Chondrocyte (in vitro differentiated cells): ENCODE measurements at regions not wholly inside any gene's neighbourhood (a gene's known extent, or its start where the extent isn't known, plus 50 kb on each side); places are given as distances from the start of the nearest gene placed in this dataset.

Experiments
- DNase-seq: peaks from one replicate; pipeline ENCODE4 v3.0.0; 2021; ENCODE audit warnings: mixed read lengths, low spot score
- H3K27ac Mint-ChIP-seq: one replicate; pipeline ENCODE4 v1.8.0; 2021; ENCODE audit warnings: mild to moderate bottlenecking, moderate library complexity, mixed read lengths; ENCODE audit not compliant: unreplicated experiment
- H3K27me3 Mint-ChIP-seq: 2 replicates; pipeline ENCODE4 v1.8.0; 2021; ENCODE audit warnings: low read depth, mixed read lengths
- H3K36me3 Mint-ChIP-seq: 2 replicates; pipeline ENCODE4 v1.8.0; 2021; ENCODE audit warnings: low read depth, mixed read lengths
- H3K4me1 Mint-ChIP-seq: 2 replicates; pipeline ENCODE4 v1.8.0; 2021; ENCODE audit warnings: low read depth, mild to moderate bottlenecking, mixed read lengths
- H3K4me3 Mint-ChIP-seq: one replicate; pipeline ENCODE4 v1.8.0; 2021; ENCODE audit warnings: mild to moderate bottlenecking, moderate library complexity, mixed read lengths; ENCODE audit not compliant: unreplicated experiment
- H3K9me3 Mint-ChIP-seq: 2 replicates; pipeline ENCODE4 v1.8.0; 2021; ENCODE audit warnings: low read depth, mixed read lengths
- TF ChIP-seq, protein P1 (sequence below): fragments of 200-600 bp; sonication (generic); IDR thresholded peaks from 2 replicates; pipeline ENCODE4 v1.5.0; 2021; ENCODE audit warnings: antibody characterized with exemption, mild to moderate bottlenecking, moderate library complexity

DNA sequence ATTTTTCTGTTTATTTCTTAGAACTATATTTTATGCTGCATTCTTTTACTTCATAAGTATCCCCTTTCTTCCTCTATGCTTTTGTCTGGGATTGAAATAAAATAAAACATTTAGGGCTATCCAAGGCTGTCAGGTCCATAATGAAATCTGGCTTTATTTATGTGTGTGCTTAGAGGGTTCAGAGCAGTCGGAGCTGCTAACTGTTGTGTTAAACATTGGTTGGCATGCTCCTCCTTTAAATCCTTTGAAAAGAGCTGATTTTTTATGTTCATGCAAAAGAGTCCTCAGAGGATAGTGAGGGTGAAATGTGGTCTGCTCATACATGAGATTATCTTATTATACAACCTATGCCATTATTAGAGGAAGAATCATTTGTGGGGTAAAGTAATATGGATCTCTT is 322.3 kb upstream of the E2F7 start:
- H3K9me3 Mint-ChIP-seq: no peaks in the 10 kb centered on the region
- H3K4me1 Mint-ChIP-seq: no peaks in the 10 kb centered on the region

DNA sequence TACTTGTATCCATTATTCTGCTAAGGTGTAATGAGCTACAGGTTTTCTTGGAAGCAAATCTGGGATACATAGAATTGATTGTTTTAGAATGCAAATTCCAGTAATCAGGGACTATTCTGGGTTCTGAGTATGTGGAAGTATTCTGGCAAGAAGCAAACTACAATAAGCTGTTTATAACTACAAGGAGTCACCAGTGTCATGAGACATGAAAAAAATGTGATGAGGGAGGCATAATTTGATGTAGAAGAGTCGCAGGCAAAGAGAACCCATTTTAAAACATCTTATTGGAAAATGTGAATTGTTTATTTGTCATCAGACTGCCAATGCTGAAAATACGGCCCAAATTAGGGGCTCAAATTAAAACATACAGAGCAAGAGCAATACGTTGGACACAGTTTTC is 321.8 kb upstream of the E2F7 start:
- H3K27me3 Mint-ChIP-seq: peaks cover 14% of the 10 kb centered on the region
- H3K27ac Mint-ChIP-seq: no peak overlapping the region
- no peaks in the 10 kb centered on the region for H3K4me1 Mint-ChIP-seq

More for the DNA sequence above, 322.3 kb upstream of the E2F7 start:
- Mint-ChIP-seq H3K27ac (no peak overlapping the region), H3K36me3 (no peaks in the 10 kb centered on the region), H3K27me3 (peaks cover 13% of the 10 kb centered on the region), H3K4me3 (no peak overlapping the region)
- TF ChIP-seq, protein P1, sequence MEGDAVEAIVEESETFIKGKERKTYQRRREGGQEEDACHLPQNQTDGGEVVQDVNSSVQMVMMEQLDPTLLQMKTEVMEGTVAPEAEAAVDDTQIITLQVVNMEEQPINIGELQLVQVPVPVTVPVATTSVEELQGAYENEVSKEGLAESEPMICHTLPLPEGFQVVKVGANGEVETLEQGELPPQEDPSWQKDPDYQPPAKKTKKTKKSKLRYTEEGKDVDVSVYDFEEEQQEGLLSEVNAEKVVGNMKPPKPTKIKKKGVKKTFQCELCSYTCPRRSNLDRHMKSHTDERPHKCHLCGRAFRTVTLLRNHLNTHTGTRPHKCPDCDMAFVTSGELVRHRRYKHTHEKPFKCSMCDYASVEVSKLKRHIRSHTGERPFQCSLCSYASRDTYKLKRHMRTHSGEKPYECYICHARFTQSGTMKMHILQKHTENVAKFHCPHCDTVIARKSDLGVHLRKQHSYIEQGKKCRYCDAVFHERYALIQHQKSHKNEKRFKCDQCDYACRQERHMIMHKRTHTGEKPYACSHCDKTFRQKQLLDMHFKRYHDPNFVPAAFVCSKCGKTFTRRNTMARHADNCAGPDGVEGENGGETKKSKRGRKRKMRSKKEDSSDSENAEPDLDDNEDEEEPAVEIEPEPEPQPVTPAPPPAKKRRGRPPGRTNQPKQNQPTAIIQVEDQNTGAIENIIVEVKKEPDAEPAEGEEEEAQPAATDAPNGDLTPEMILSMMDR: no peak
- no peak for DNase-seq

DNA sequence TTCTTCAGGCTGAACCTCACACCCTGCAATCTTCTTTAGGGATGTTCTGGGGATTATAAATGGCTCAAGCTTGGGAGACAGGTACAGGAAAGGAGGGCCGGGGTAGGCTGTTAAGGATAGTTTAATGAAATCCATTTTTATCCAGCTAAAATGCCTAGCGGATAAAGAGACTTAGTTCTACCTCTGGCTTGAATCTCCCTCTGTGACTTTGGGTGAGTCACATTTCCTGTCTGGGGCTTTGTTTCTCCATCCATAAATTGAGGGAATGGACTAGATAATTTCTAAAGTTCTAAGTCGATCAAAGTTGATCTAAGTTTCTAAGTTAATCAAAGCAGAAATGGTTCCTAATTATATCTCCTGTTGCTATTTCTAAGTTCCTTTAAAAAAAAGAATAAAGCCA is 319.6 kb upstream of the E2F7 start:
- Mint-ChIP-seq H3K9me3 (no peaks in the 10 kb centered on the region), H3K4me3 (no peak overlapping the region), H3K36me3 (no peaks in the 10 kb centered on the region), H3K4me1 (no peaks in the 10 kb centered on the region), H3K27me3 (peaks cover 17% of the 10 kb centered on the region), H3K27ac (no peak overlapping the region)
- DNase-seq: no peak
- TF ChIP-seq, protein P1: no peak

More for the DNA sequence above, 321.8 kb upstream of the E2F7 start:
- no peak for DNase-seq
- Mint-ChIP-seq H3K9me3 (no peaks in the 10 kb centered on the region), H3K4me3 (no peak overlapping the region), H3K36me3 (no peaks in the 10 kb centered on the region)
- TF ChIP-seq, protein P1: no peak

DNA sequence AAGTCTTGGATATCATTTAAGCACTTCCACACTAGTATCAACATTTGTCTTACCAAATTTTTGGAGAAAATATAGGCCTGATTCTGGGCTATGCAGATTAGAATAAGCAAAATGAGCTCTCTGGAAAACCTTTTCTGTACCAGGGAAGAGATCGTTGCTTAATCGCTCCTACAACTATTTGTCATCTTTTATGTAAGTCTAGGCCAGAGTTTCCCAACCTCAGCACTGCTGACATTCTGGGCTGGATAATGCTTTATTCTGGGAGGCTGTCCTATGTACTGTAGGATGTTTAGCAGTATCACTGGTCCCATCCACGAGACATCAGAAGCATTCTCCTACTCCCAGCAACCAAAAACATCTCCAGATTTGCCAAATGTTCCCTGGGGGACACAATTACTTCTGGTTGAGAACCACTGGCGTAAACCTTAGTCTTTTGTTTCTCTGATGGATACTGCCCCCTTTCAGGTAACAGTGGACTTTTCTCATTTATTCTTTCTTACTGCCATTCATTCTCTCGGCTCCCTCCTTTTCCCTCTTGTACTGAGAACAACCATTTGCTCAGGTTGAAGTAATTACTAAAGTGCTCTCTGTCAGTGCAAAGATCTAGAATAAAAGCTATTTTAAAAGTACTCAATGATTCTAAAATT is 316.9 kb upstream of the E2F7 start:
- no peaks in the 10 kb centered on the region for H3K9me3 Mint-ChIP-seq
- no peaks in the 10 kb centered on the region for H3K36me3 Mint-ChIP-seq
- peaks cover 20% of the 10 kb centered on the region for H3K27me3 Mint-ChIP-seq
- TF ChIP-seq, protein P1: no peak
- H3K4me3 Mint-ChIP-seq: no peak overlapping the region
- DNase-seq: no peak
- H3K27ac Mint-ChIP-seq: no peak overlapping the region
- no peaks in the 10 kb centered on the region for H3K4me1 Mint-ChIP-seq

DNA sequence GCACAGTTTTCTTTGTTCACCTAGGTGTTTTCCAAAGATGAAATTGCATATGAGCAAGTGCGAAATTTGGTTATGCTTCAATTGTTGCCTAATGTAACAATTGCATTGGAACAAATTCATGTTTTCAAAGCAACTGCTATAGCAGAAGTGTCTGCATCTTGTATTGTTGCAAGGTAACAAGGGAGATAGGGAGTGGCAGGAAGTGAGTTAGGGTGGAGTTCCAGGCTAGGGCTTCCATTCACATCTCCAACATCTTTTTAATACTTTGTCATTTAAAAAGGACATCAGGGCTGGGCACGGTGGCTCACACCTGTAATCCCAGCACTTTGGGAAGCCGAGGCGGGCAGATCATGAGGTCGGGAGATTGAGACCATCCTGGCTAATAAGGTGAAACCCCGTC is 312.3 kb upstream of the E2F7 start:
- Mint-ChIP-seq H3K4me3 (no peak overlapping the region), H3K9me3 (no peaks in the 10 kb centered on the region), H3K27me3 (peaks cover 37% of the 10 kb centered on the region), H3K27ac (no peak overlapping the region), H3K4me1 (no peaks in the 10 kb centered on the region), H3K36me3 (peaks cover 1% of the 10 kb centered on the region)
- DNase-seq: no peak
- TF ChIP-seq, protein P1: no peak
